ENCODE measurements at regions not wholly inside any gene's neighbourhood (a gene's known extent, or its start where the extent isn't known, plus 50 kb on each side); places are given as distances from the start of the nearest gene placed in this dataset.

GRCh38 chr4:19512086-19512485, 739.6 kb upstream of the SLIT2 start:
- Histone ChIP-seq H2BK15ac (ENCODE audit: low read depth, low read length) (no peak overlapping the region), H3K4me1 (ENCODE audit: insufficient read depth, low read length) (no peaks in the 10 kb centered on the region), H3K4ac (ENCODE audit: low read depth, low read length) (no peak overlapping the region), H3K23ac (ENCODE audit: insufficient read length, low read depth, low read length) (no peak overlapping the region), H3K27me3 (ENCODE audit: insufficient read depth, low read length) (no peaks in the 10 kb centered on the region), H3K18ac (ENCODE audit: insufficient read length, low read depth, low read length) (no peak overlapping the region), H3T11ph (ENCODE audit: low read length) (no peak overlapping the region), H2AFZ (ENCODE audit: low read length) (no peak overlapping the region), H2BK12ac (ENCODE audit: insufficient read length, low read depth, low read length) (no peak overlapping the region), H2BK20ac (ENCODE audit: low read depth, low read length, poor library complexity, severe bottlenecking) (no peak overlapping the region), H4K5ac (ENCODE audit: insufficient read length, low read depth, low read length) (no peak overlapping the region), H4K91ac (ENCODE audit: insufficient read length, low read depth, low read length) (no peak overlapping the region), H2BK5ac (ENCODE audit: insufficient read length, low read length) (no peak overlapping the region), H3K4me2 (ENCODE audit: insufficient read depth, insufficient read length, low read length) (no peak overlapping the region), H4K8ac (replicated peaks; ENCODE audit: insufficient read length, low read depth, low read length) (no peak overlapping the region), H3K9ac (ENCODE audit: extremely low read depth, insufficient read length, low read length) (no peak overlapping the region), H3K27ac (ENCODE audit: insufficient read length, low read depth, low read length) (no peak overlapping the region), H4K20me1 (ENCODE audit: control insufficient read depth, insufficient read depth, insufficient read length) (no peaks in the 10 kb centered on the region), H2AK5ac (ENCODE audit: insufficient read length, low read length) (no peak overlapping the region), H2BK120ac (ENCODE audit: low read depth, low read length, poor library complexity, severe bottlenecking) (no peak overlapping the region), H3K23me2 (ENCODE audit: insufficient read length, low read depth, low read length, poor library complexity, severe bottlenecking) (no peaks in the 10 kb centered on the region), H3K79me1 (ENCODE audit: insufficient read depth, low read depth, low read length, poor library complexity, severe bottlenecking) (no peaks in the 10 kb centered on the region), H3K56ac (ENCODE audit: insufficient read length, low read depth, low read length) (no peak overlapping the region), H3K79me2 (ENCODE audit: insufficient read depth, low read length) (0 out of 2 replicates have a peak, but pooled peaks cover 1% of the 10 kb centered on the region), H3K9me3 (ENCODE audit: control insufficient read depth, low read depth, low read length) (no peaks in the 10 kb centered on the region), H3K14ac (ENCODE audit: insufficient read depth, low read length) (no peak overlapping the region)
- Mint-ChIP-seq H3K36me3 (ENCODE audit: insufficient read depth in 1 of 3, low read depth in 3 of 3) (no peaks in the 10 kb centered on the region), H3K27ac (no peak overlapping the region), H3K4me1 (no peaks in the 10 kb centered on the region), H3K27me3 (ENCODE audit: low read depth) (no peaks in the 10 kb centered on the region), H3K9me3 (no peaks in the 10 kb centered on the region), H3K4me3 (no peak overlapping the region)
- no CpG with 5 or more reads among the region's 1 CpG for WGBS (ENCODE audit: extremely low coverage, insufficient read length, low lambda C conversion rate)
- no peak for DNase-seq
- TF ChIP-seq CTCF (conservative IDR thresholded peaks at IDR 0.05) = no peak
